ENCODE measurements at regions not wholly inside any gene's neighbourhood (a gene's known extent, or its start where the extent isn't known, plus 50 kb on each side); places are given as distances from the start of the nearest gene placed in this dataset.

DNA sequence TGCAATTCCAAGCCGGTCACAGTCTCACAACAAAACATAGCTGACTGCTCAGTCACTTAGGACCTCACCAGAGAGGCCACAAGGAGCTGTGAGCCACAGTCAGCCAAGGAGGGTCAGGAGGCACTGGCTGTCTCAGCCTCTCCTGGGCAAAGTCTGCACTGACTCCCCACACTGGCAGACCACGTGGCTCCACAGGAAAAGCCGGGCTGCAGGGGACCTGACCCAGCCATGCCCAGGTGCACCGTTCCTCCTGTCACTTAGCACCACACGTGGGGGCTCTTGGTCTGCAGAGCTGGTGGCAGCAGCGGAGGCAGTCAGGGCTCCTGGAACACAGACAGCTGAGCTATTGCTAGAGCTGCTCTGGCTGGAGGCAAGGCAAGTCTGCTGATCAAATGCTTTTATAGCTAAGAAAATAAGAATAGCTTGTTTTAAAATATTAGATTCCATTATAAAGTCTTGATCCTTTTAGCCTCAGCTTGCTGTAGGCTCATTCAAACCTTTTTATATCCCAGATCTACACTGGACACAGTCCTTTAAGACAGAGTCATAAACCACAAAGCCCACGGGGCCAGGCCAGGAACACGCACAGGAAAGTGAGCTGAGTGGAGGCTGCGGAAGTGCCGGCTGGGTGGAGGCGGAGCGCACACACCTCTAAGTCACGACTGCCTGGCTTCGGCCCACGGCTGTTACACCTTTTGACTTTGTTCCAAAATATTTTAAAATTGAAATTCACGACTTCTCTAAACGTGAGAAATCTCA, 744.1 kb downstream of the UQCRFS1 start:
- TF ChIP-seq, protein P1, sequence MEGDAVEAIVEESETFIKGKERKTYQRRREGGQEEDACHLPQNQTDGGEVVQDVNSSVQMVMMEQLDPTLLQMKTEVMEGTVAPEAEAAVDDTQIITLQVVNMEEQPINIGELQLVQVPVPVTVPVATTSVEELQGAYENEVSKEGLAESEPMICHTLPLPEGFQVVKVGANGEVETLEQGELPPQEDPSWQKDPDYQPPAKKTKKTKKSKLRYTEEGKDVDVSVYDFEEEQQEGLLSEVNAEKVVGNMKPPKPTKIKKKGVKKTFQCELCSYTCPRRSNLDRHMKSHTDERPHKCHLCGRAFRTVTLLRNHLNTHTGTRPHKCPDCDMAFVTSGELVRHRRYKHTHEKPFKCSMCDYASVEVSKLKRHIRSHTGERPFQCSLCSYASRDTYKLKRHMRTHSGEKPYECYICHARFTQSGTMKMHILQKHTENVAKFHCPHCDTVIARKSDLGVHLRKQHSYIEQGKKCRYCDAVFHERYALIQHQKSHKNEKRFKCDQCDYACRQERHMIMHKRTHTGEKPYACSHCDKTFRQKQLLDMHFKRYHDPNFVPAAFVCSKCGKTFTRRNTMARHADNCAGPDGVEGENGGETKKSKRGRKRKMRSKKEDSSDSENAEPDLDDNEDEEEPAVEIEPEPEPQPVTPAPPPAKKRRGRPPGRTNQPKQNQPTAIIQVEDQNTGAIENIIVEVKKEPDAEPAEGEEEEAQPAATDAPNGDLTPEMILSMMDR (IDR thresholded peaks at IDR 0.05 in 8 of 11, conservative IDR thresholded peaks at IDR 0.05 in 3 of 11), result no peak
- TF ChIP-seq POLR2AphosphoS5 (IDR thresholded peaks at IDR 0.05), result peak in 2 of 3 donors; percentile 45 to 50
- no peak for TF ChIP-seq POLR2A (IDR thresholded peaks at IDR 0.05)

Data from spleen (tissue), 7 donors.